ENCODE measurements at regions not wholly inside any gene's neighbourhood (a gene's known extent, or its start where the extent isn't known, plus 50 kb on each side); places are given as distances from the start of the nearest gene placed in this dataset.

DNA sequence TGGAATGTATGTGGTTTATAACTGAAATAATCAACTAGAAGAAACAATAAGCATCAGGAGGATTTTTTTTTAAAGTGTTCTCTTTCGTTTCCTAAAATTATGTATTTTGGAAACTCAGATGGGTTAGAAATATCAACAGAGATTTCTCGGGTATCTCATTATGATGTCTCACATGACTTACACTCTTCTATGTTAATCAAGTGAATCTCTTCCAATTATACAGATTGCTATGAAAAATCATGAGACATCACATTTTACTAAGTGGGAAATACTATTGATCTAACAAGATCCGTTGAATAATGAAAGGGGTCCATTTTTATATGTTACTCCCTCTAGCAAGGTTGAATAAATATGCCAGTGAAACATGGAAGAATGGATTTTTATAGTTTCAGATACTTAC, 54.7 kb upstream of the NRIP1 start:
- intact Hi-C loops (cut with DNase I), result no loop called here
- TF ChIP-seq, protein P1, sequence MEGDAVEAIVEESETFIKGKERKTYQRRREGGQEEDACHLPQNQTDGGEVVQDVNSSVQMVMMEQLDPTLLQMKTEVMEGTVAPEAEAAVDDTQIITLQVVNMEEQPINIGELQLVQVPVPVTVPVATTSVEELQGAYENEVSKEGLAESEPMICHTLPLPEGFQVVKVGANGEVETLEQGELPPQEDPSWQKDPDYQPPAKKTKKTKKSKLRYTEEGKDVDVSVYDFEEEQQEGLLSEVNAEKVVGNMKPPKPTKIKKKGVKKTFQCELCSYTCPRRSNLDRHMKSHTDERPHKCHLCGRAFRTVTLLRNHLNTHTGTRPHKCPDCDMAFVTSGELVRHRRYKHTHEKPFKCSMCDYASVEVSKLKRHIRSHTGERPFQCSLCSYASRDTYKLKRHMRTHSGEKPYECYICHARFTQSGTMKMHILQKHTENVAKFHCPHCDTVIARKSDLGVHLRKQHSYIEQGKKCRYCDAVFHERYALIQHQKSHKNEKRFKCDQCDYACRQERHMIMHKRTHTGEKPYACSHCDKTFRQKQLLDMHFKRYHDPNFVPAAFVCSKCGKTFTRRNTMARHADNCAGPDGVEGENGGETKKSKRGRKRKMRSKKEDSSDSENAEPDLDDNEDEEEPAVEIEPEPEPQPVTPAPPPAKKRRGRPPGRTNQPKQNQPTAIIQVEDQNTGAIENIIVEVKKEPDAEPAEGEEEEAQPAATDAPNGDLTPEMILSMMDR (IDR thresholded peaks at IDR 0.05), result no peak
- no peak for DNase-seq (ENCODE audit: low spot score in 2 of 2)
- Histone ChIP-seq H3K27me3 (no peaks in the 10 kb centered on the region), H3K4me1 (peaks cover 0 to 9% of the 10 kb centered on the region in 2 donors), H3K27ac (no peak overlapping the region), H3K36me3 (no peaks in the 10 kb centered on the region), H3K4me3 (no peak overlapping the region), H3K9me3 (no peaks in the 10 kb centered on the region)

DNA sequence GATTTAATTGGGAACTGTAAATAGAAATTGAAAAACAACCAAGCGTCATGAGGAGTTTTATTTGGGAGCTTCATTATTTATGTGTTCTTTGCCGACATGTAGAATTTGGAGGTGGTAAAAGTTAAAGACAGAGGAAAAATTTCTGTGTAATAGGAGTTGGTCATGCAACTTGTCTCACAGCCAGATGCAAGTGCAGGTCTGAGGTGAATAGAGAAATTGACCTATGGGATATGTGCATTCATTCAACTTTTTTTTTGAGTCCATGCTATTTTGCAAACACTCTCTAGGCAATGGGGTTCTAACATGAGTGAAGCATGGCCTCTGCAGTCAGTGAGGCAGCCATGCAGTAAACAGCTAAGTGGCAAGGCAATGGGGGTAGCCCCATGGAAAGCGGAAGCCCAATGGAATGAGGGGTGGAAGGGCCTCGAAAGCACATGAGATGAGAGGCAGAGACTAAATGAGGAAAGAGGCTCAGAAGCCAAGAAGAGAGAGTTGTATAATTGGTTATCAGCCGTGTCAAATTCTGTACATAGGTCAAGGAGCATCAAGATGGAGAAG, 56.4 kb upstream of the NRIP1 start:
- TF ChIP-seq, protein P1 (IDR thresholded peaks at IDR 0.05), result no peak
- Histone ChIP-seq H3K4me3 (no peak overlapping the region), H3K4me1 (peaks cover 0 to 9% of the 10 kb centered on the region in 2 donors), H3K9me3 (no peaks in the 10 kb centered on the region), H3K27me3 (no peaks in the 10 kb centered on the region), H3K36me3 (no peaks in the 10 kb centered on the region), H3K27ac (peak overlapping the region in 1 of 2 donors; percentile 54)
- intact Hi-C loops (cut with DNase I), result no loop called here
- no peak for DNase-seq (ENCODE audit: low spot score in 2 of 2)

DNA sequence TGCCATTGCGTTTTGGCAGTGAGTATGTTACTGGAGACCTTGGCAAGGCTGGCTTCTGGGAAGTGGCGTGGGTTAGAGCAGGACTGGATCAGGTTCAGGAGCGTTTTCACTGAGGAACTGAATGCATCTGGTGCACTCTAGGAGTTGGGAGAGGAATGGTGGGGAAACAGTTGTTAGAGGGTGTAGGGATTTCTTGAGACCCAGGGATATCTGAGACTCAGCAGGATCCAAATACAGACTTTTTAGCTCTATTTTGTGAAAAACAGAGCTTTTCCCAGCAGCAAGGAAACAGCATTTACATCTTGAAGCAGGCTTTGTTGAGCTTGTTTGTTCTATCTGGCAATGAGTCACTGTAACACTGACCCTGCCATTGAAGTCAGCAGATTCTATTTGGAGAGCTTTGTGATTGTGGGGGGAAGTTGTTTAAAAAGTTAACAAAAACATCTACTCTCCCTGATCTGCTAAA, 56.9 kb upstream of the NRIP1 start:
- peak in 1 of 2 donors; percentile 72 for DNase-seq (ENCODE audit: low spot score in 2 of 2)
- intact Hi-C loops (cut with DNase I), result no loop called here

DNA sequence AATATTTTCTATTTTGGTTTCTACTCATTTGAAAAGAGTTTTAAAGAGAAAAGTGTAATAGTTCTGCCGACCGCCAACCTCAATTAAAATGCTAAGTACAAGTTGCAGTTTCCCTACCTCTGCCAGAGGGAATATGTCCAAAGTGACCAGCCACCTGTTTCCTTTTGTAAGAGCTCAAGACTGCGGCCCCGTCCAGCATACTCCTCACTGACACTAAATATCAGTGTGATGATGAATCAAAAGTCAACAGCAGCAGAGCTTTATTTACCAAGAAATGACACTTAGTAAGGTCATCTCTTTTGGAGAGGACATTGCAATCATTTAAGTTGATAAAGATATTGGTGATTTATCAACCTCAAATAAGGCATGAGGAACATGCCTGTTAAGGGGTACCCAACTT, 57.4 kb upstream of the NRIP1 start:
- no peak for DNase-seq (ENCODE audit: low spot score in 2 of 2)
- H3K27me3 ChIP-seq, result no peaks in the 10 kb centered on the region
- peaks cover 0 to 12% of the 10 kb centered on the region in 2 donors for H3K4me1 ChIP-seq
- H3K36me3 ChIP-seq, result no peaks in the 10 kb centered on the region
- H3K27ac ChIP-seq, result no peak overlapping the region
- intact Hi-C loops (cut with DNase I), result no loop called here
- TF ChIP-seq, protein P1 (IDR thresholded peaks at IDR 0.05), result no peak
- no peak overlapping the region for H3K4me3 ChIP-seq
- H3K9me3 ChIP-seq, result no peaks in the 10 kb centered on the region

More for the DNA sequence above, 56.9 kb upstream of the NRIP1 start:
- H3K9me3 ChIP-seq, result no peaks in the 10 kb centered on the region
- H3K4me3 ChIP-seq, result no peak overlapping the region
- no peaks in the 10 kb centered on the region for H3K36me3 ChIP-seq
- TF ChIP-seq, protein P1 (IDR thresholded peaks at IDR 0.05), result no peak
- peak overlapping the region in 1 of 2 donors; percentile 54 for H3K27ac ChIP-seq
- H3K4me1 ChIP-seq, result peaks cover 0 to 9% of the 10 kb centered on the region in 2 donors
- no peaks in the 10 kb centered on the region for H3K27me3 ChIP-seq

DNA sequence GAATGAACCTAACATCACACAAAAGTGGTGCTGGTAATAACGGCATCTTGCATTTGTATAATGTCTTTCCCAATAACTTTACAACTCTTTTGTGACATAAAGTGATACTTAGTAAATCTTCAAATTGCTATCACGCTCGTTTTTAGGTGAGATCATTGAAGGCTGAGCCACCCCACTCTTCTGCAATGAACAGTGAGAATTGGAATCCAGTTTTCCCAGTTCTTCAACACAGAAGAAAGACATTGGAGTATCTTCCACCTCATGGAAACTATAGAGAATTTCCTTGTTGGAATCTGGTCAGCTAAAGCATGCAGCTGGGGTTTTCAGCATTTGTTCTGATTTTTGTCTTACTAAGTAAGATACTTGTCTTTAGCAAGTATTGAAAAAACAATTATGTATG, 59.9 kb upstream of the NRIP1 start:
- DNase-seq (ENCODE audit: low spot score in 2 of 2), result no peak
- H3K27me3 ChIP-seq, result no peaks in the 10 kb centered on the region
- TF ChIP-seq, protein P1 (IDR thresholded peaks at IDR 0.05), result no peak
- H3K27ac ChIP-seq, result no peak overlapping the region
- intact Hi-C loops (cut with DNase I), result loop anchor here (5.0 kb wide), 1 partner anchor 57 kb away; no protein-coding TSS in a partner anchor
- no peak overlapping the region for H3K4me3 ChIP-seq
- no peaks in the 10 kb centered on the region for H3K9me3 ChIP-seq
- H3K36me3 ChIP-seq, result no peaks in the 10 kb centered on the region
- H3K4me1 ChIP-seq, result peaks cover 0 to 13% of the 10 kb centered on the region in 2 donors
